GM23338 (cell line): ENCODE measurements at regions not wholly inside any gene's neighbourhood (a gene's known extent, or its start where the extent isn't known, plus 50 kb on each side); places are given as distances from the start of the nearest gene placed in this dataset.

Experiments
- ATAC-seq: fragments of 200-7000 bp; cut with Tn5 transposase; 3 replicates; pipeline ENCODE4 v1.9.1; 2020
- DNase-seq: peaks from one replicate; pipeline ENCODE4 v3.0.0-alpha.2; 2015; ENCODE audit warnings: low spot score
- H2AFZ ChIP-seq: fragments of 200-600 bp; sonication (generic); 2 replicates; pipeline ENCODE4 v1.8.0; 2016; ENCODE audit warnings: antibody characterized with exemption, mild to moderate bottlenecking, moderate library complexity
- H3F3A ChIP-seq: fragments of 200-600 bp; sonication (generic); replicated peaks from 2 replicates; pipeline ENCODE4 v1.8.0; 2017; ENCODE audit warnings: antibody characterized with exemption, mixed run types, low read depth
- H3K27ac ChIP-seq: fragments of 200-600 bp; sonication (generic); 2 replicates; pipeline ENCODE4 v1.6.1; 2016; ENCODE audit warnings: low read depth
- H3K27me3 ChIP-seq: fragments of 200-600 bp; sonication (generic); 2 replicates; pipeline ENCODE4 v1.8.0; 2016; ENCODE audit warnings: mild to moderate bottlenecking, mixed run types, moderate library complexity; ENCODE audit not compliant: insufficient read depth
- H3K36me3 ChIP-seq: fragments of 200-600 bp; sonication (generic); 2 replicates; pipeline ENCODE4 v1.8.0; 2016; ENCODE audit warnings: mild to moderate bottlenecking; ENCODE audit not compliant: insufficient read depth
- H3K4me1 ChIP-seq: fragments of 200-600 bp; sonication (generic); 2 replicates; pipeline ENCODE4 v1.8.0; 2016; ENCODE audit warnings: mild to moderate bottlenecking, moderate library complexity; ENCODE audit not compliant: insufficient read depth
- H3K4me2 ChIP-seq: fragments of 200-600 bp; sonication (generic); 2 replicates; pipeline ENCODE4 v1.7.1; 2017; ENCODE audit warnings: mixed run types
- H3K4me3 ChIP-seq: fragments of 200-600 bp; sonication (generic); 2 replicates; pipeline ENCODE4 v1.6.1; 2016; ENCODE audit warnings: mixed run types
- H3K79me2 ChIP-seq: fragments of 200-600 bp; sonication (generic); replicated peaks from 2 replicates; pipeline ENCODE4 v1.8.0; 2017; ENCODE audit warnings: mild to moderate bottlenecking; ENCODE audit not compliant: insufficient read depth
- H3K9me2 ChIP-seq: fragments of 200-600 bp; sonication (generic); 2 replicates; pipeline ENCODE4 v1.8.0; 2017; ENCODE audit not compliant: insufficient read depth
- H4K20me1 ChIP-seq: fragments of 200-600 bp; sonication (generic); replicated peaks from 2 replicates; pipeline ENCODE4 v1.8.0; 2017; ENCODE audit warnings: mild to moderate bottlenecking; ENCODE audit not compliant: insufficient read depth
- H3K27ac Mint-ChIP-seq: 2 replicates; pipeline ENCODE4 v1.8.0; 2020; ENCODE audit warnings: inconsistent platforms, mild to moderate bottlenecking, moderate library complexity, mixed read lengths
- H3K27me3 Mint-ChIP-seq: 3 replicates; pipeline ENCODE4 v1.8.0; 2022; ENCODE audit warnings: low read depth, mild to moderate bottlenecking, moderate library complexity, mixed read lengths, inconsistent platforms; ENCODE audit not compliant: insufficient read depth, poor library complexity
- H3K36me3 Mint-ChIP-seq: 3 replicates; pipeline ENCODE4 v1.8.0; 2021; ENCODE audit warnings: low read depth, mild to moderate bottlenecking, inconsistent platforms, moderate library complexity, mixed read lengths
- H3K4me1 Mint-ChIP-seq: 3 replicates; pipeline ENCODE4 v1.8.0; 2020; ENCODE audit warnings: mild to moderate bottlenecking, inconsistent platforms, mixed read lengths
- H3K4me3 Mint-ChIP-seq: 3 replicates; pipeline ENCODE4 v1.8.0; 2021; ENCODE audit warnings: moderate library complexity, mild to moderate bottlenecking, inconsistent platforms, mixed read lengths
- H3K9me3 Mint-ChIP-seq: 3 replicates; pipeline ENCODE4 v1.8.0; 2020; ENCODE audit warnings: moderate library complexity, mild to moderate bottlenecking, inconsistent platforms, mixed read lengths
- CREB1 ChIP-seq: fragments of 250-450 bp; sonication (Bioruptor Pico); IDR thresholded peaks from 2 replicates; pipeline ENCODE4 v1.5.0; 2020; ENCODE audit warnings: low read depth, mild to moderate bottlenecking, moderate library complexity
- EZH2 ChIP-seq: fragments of 200-600 bp; sonication (generic); IDR thresholded peaks from one replicate; pipeline ENCODE4 v1.8.0; 2017; ENCODE audit warnings: antibody characterized with exemption, mild to moderate bottlenecking, low read depth; ENCODE audit not compliant: unreplicated experiment
- EZH2phosphoT487 ChIP-seq: fragments of 200-600 bp; sonication (generic); IDR thresholded peaks from one replicate; pipeline ENCODE4 v1.8.1; 2018; ENCODE audit warnings: antibody characterized with exemption; ENCODE audit not compliant: unreplicated experiment
- JUNB ChIP-seq: IDR thresholded peaks from one replicate; pipeline ENCODE4 v1.6.1; 2016; ENCODE audit warnings: antibody characterized with exemption; ENCODE audit not compliant: unreplicated experiment
- NANOG ChIP-seq: IDR thresholded peaks from 2 replicates; pipeline ENCODE4 v1.6.1; 2016; ENCODE audit warnings: antibody characterized with exemption, borderline replicate concordance
- POLR2AphosphoS5 ChIP-seq: IDR thresholded peaks from 2 replicates; pipeline ENCODE4 v1.6.1; 2016; ENCODE audit warnings: antibody characterized with exemption, low read depth
- STAT1 ChIP-seq: IDR thresholded peaks from one replicate; pipeline ENCODE4 v1.6.1; 2016; ENCODE audit warnings: antibody characterized with exemption; ENCODE audit not compliant: unreplicated experiment
- ZNF114 ChIP-seq: fragments of 250-450 bp; sonication (Bioruptor Pico); IDR thresholded peaks from 2 replicates; pipeline ENCODE4 v1.5.0; 2020; ENCODE audit warnings: mild to moderate bottlenecking, moderate library complexity
- ZNF331 ChIP-seq: fragments of 250-450 bp; sonication (Bioruptor Pico); IDR thresholded peaks from 2 replicates; pipeline ENCODE4 v1.5.0; 2020; ENCODE audit warnings: low read depth, mild to moderate bottlenecking, moderate library complexity
- TF ChIP-seq, protein P1 (sequence below): IDR thresholded peaks from one replicate; pipeline ENCODE4 v1.6.1; 2018; ENCODE audit warnings: antibody characterized with exemption; ENCODE audit not compliant: unreplicated experiment
- TF ChIP-seq, protein P2 (sequence below): IDR thresholded peaks from 2 replicates; pipeline ENCODE4 v1.6.1; 2016; ENCODE audit warnings: antibody characterized with exemption
- TF ChIP-seq, protein P3 (sequence below), 2 experiments: fragments of 200-600 bp in 1 of 2; sonication (generic) in 1 of 2; conservative IDR thresholded peaks; 2 replicates each; pipeline versions ENCODE4 v1.5.1 to v1.6.1; 2016 to 2017; ENCODE audit warnings: antibody characterized with exemption in 2 of 2, low read depth in 2 of 2, mild to moderate bottlenecking in 2 of 2, moderate library complexity in 1 of 2
- TF ChIP-seq, protein P4 (sequence below): fragments of 250-450 bp; sonication (Bioruptor Pico); IDR thresholded peaks from 2 replicates; pipeline ENCODE4 v1.5.0; 2020; ENCODE audit warnings: mild to moderate bottlenecking, moderate library complexity

DNA sequence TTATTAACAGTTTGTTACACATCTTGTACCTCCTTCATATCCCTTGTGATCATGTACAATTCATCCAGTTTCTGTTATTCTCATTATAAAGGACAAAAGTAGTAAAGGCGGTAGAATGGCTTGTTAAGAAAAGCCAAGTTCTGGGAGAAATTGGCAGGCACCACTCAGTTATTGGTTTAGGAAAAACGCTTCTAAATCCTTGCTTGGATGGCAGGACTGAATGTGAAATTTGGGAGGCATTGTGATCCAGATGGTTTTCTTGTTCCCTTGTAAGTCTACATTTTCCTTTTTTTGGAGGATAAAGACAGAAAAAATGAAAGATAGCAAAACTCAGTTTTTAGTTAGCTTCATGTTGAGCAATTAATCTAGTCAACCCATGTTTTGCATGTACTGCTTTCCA, 130.2 kb downstream of the MAT2B start:
- H3K27me3 ChIP-seq: no peaks in the 10 kb centered on the region
- Mint-ChIP-seq H3K9me3 (no peaks in the 10 kb centered on the region), H3K4me1 (no peaks in the 10 kb centered on the region), H3K36me3 (no peaks in the 10 kb centered on the region), H3K27ac (no peak overlapping the region), H3K27me3 (no peaks in the 10 kb centered on the region), H3K4me3 (no peak overlapping the region)
- H3K4me3 ChIP-seq: no peak overlapping the region
- no peak for TF ChIP-seq EZH2
- TF ChIP-seq, protein P1, sequence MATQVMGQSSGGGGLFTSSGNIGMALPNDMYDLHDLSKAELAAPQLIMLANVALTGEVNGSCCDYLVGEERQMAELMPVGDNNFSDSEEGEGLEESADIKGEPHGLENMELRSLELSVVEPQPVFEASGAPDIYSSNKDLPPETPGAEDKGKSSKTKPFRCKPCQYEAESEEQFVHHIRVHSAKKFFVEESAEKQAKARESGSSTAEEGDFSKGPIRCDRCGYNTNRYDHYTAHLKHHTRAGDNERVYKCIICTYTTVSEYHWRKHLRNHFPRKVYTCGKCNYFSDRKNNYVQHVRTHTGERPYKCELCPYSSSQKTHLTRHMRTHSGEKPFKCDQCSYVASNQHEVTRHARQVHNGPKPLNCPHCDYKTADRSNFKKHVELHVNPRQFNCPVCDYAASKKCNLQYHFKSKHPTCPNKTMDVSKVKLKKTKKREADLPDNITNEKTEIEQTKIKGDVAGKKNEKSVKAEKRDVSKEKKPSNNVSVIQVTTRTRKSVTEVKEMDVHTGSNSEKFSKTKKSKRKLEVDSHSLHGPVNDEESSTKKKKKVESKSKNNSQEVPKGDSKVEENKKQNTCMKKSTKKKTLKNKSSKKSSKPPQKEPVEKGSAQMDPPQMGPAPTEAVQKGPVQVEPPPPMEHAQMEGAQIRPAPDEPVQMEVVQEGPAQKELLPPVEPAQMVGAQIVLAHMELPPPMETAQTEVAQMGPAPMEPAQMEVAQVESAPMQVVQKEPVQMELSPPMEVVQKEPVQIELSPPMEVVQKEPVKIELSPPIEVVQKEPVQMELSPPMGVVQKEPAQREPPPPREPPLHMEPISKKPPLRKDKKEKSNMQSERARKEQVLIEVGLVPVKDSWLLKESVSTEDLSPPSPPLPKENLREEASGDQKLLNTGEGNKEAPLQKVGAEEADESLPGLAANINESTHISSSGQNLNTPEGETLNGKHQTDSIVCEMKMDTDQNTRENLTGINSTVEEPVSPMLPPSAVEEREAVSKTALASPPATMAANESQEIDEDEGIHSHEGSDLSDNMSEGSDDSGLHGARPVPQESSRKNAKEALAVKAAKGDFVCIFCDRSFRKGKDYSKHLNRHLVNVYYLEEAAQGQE: no peak
- TF ChIP-seq ZNF331: no peak
- no peak for TF ChIP-seq CREB1 (CRISPR knock-in tag)
- TF ChIP-seq POLR2AphosphoS5: no peak
- TF ChIP-seq, protein P2, sequence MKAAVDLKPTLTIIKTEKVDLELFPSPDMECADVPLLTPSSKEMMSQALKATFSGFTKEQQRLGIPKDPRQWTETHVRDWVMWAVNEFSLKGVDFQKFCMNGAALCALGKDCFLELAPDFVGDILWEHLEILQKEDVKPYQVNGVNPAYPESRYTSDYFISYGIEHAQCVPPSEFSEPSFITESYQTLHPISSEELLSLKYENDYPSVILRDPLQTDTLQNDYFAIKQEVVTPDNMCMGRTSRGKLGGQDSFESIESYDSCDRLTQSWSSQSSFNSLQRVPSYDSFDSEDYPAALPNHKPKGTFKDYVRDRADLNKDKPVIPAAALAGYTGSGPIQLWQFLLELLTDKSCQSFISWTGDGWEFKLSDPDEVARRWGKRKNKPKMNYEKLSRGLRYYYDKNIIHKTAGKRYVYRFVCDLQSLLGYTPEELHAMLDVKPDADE: no peak
- no peak for TF ChIP-seq JUNB
- TF ChIP-seq STAT1: no peak
- TF ChIP-seq NANOG: no peak
- TF ChIP-seq, protein P3, sequence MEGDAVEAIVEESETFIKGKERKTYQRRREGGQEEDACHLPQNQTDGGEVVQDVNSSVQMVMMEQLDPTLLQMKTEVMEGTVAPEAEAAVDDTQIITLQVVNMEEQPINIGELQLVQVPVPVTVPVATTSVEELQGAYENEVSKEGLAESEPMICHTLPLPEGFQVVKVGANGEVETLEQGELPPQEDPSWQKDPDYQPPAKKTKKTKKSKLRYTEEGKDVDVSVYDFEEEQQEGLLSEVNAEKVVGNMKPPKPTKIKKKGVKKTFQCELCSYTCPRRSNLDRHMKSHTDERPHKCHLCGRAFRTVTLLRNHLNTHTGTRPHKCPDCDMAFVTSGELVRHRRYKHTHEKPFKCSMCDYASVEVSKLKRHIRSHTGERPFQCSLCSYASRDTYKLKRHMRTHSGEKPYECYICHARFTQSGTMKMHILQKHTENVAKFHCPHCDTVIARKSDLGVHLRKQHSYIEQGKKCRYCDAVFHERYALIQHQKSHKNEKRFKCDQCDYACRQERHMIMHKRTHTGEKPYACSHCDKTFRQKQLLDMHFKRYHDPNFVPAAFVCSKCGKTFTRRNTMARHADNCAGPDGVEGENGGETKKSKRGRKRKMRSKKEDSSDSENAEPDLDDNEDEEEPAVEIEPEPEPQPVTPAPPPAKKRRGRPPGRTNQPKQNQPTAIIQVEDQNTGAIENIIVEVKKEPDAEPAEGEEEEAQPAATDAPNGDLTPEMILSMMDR (conservative IDR thresholded peaks at IDR 0.05; ENCODE audit: low read depth in 2 of 2): no peak
- no peak for TF ChIP-seq EZH2phosphoT487
- TF ChIP-seq ZNF114 (CRISPR knock-in tag): no peak
- TF ChIP-seq, protein P4, sequence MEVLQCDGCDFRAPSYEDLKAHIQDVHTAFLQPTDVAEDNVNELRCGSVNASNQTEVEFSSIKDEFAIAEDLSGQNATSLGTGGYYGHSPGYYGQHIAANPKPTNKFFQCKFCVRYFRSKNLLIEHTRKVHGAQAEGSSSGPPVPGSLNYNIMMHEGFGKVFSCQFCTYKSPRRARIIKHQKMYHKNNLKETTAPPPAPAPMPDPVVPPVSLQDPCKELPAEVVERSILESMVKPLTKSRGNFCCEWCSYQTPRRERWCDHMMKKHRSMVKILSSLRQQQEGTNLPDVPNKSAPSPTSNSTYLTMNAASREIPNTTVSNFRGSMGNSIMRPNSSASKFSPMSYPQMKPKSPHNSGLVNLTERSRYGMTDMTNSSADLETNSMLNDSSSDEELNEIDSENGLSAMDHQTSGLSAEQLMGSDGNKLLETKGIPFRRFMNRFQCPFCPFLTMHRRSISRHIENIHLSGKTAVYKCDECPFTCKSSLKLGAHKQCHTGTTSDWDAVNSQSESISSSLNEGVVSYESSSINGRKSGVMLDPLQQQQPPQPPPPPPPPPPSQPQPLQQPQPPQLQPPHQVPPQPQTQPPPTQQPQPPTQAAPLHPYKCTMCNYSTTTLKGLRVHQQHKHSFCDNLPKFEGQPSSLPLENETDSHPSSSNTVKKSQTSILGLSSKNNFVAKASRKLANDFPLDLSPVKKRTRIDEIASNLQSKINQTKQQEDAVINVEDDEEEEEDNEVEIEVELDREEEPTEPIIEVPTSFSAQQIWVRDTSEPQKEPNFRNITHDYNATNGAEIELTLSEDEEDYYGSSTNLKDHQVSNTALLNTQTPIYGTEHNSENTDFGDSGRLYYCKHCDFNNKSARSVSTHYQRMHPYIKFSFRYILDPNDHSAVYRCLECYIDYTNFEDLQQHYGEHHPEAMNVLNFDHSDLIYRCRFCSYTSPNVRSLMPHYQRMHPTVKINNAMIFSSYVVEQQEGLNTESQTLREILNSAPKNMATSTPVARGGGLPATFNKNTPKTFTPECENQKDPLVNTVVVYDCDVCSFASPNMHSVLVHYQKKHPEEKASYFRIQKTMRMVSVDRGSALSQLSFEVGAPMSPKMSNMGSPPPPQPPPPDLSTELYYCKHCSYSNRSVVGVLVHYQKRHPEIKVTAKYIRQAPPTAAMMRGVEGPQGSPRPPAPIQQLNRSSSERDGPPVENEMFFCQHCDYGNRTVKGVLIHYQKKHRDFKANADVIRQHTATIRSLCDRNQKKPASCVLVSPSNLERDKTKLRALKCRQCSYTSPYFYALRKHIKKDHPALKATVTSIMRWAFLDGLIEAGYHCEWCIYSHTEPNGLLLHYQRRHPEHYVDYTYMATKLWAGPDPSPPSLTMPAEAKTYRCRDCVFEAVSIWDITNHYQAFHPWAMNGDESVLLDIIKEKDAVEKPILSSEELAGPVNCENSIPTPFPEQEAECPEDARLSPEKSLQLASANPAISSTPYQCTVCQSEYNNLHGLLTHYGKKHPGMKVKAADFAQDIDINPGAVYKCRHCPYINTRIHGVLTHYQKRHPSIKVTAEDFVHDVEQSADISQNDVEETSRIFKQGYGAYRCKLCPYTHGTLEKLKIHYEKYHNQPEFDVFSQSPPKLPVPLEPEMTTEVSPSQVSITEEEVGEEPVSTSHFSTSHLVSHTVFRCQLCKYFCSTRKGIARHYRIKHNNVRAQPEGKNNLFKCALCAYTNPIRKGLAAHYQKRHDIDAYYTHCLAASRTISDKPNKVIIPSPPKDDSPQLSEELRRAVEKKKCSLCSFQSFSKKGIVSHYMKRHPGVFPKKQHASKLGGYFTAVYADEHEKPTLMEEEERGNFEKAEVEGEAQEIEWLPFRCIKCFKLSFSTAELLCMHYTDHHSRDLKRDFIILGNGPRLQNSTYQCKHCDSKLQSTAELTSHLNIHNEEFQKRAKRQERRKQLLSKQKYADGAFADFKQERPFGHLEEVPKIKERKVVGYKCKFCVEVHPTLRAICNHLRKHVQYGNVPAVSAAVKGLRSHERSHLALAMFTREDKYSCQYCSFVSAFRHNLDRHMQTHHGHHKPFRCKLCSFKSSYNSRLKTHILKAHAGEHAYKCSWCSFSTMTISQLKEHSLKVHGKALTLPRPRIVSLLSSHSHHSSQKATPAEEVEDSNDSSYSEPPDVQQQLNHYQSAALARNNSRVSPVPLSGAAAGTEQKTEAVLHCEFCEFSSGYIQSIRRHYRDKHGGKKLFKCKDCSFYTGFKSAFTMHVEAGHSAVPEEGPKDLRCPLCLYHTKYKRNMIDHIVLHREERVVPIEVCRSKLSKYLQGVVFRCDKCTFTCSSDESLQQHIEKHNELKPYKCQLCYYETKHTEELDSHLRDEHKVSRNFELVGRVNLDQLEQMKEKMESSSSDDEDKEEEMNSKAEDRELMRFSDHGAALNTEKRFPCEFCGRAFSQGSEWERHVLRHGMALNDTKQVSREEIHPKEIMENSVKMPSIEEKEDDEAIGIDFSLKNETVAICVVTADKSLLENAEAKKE (CRISPR knock-in tag): no peak
- no peaks in the 10 kb centered on the region for H3K4me1 ChIP-seq
- no peak for DNase-seq
- no peak overlapping the region for H2AFZ ChIP-seq
- H3K9me2 ChIP-seq: 0 out of 2 replicates have a peak, but pooled peaks cover 2% of the 10 kb centered on the region
- H3F3A ChIP-seq: no peaks in the 10 kb centered on the region
- H3K79me2 ChIP-seq: no peaks in the 10 kb centered on the region
- no peak for ATAC-seq
- no peaks in the 10 kb centered on the region for H3K36me3 ChIP-seq
- H3K4me2 ChIP-seq: no peak overlapping the region
- H4K20me1 ChIP-seq: no peaks in the 10 kb centered on the region
- no peak overlapping the region for H3K27ac ChIP-seq
